ENCODE measurements at regions not wholly inside any gene's neighbourhood (a gene's known extent, or its start where the extent isn't known, plus 50 kb on each side); places are given as distances from the start of the nearest gene placed in this dataset.

DNA sequence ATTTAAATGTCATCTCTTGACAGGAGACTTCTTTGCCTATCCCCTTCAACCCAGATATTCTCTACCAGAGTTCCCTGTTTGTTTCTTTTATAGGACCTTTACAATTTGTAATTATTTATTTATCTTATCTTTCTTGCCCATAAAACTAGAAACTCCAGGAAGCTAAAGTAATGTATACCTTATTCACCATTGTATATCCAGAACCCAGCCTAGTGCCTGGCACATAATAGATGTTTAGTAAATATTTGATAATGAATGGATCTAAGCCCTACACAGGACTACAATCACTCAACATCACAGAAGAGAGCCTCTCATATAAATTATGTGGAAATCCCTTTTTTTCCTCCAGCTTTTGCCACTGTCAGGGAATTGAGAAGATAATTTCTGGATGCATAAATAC is 125.6 kb upstream of the CNOT2 start:
- TF ChIP-seq, protein P1, sequence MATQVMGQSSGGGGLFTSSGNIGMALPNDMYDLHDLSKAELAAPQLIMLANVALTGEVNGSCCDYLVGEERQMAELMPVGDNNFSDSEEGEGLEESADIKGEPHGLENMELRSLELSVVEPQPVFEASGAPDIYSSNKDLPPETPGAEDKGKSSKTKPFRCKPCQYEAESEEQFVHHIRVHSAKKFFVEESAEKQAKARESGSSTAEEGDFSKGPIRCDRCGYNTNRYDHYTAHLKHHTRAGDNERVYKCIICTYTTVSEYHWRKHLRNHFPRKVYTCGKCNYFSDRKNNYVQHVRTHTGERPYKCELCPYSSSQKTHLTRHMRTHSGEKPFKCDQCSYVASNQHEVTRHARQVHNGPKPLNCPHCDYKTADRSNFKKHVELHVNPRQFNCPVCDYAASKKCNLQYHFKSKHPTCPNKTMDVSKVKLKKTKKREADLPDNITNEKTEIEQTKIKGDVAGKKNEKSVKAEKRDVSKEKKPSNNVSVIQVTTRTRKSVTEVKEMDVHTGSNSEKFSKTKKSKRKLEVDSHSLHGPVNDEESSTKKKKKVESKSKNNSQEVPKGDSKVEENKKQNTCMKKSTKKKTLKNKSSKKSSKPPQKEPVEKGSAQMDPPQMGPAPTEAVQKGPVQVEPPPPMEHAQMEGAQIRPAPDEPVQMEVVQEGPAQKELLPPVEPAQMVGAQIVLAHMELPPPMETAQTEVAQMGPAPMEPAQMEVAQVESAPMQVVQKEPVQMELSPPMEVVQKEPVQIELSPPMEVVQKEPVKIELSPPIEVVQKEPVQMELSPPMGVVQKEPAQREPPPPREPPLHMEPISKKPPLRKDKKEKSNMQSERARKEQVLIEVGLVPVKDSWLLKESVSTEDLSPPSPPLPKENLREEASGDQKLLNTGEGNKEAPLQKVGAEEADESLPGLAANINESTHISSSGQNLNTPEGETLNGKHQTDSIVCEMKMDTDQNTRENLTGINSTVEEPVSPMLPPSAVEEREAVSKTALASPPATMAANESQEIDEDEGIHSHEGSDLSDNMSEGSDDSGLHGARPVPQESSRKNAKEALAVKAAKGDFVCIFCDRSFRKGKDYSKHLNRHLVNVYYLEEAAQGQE (IDR thresholded peaks at IDR 0.05; ENCODE audit: unreplicated experiment), result no peak
- TF ChIP-seq JUNB (IDR thresholded peaks at IDR 0.05; ENCODE audit: unreplicated experiment) (no peak), ZNF331 (CRISPR knock-in tag; IDR thresholded peaks at IDR 0.05; ENCODE audit: low read depth) (no peak), STAT1 (IDR thresholded peaks at IDR 0.05; ENCODE audit: unreplicated experiment) (no peak), NANOG (IDR thresholded peaks at IDR 0.05; ENCODE audit: borderline replicate concordance) (no peak), ZNF114 (CRISPR knock-in tag; IDR thresholded peaks at IDR 0.05) (no peak), POLR2AphosphoS5 (IDR thresholded peaks at IDR 0.05; ENCODE audit: low read depth) (no peak), CREB1 (CRISPR knock-in tag; IDR thresholded peaks at IDR 0.05; ENCODE audit: low read depth) (no peak), EZH2 (IDR thresholded peaks at IDR 0.05; ENCODE audit: low read depth, unreplicated experiment) (no peak), EZH2phosphoT487 (IDR thresholded peaks at IDR 0.05; ENCODE audit: unreplicated experiment) (no peak)
- TF ChIP-seq, protein P2, sequence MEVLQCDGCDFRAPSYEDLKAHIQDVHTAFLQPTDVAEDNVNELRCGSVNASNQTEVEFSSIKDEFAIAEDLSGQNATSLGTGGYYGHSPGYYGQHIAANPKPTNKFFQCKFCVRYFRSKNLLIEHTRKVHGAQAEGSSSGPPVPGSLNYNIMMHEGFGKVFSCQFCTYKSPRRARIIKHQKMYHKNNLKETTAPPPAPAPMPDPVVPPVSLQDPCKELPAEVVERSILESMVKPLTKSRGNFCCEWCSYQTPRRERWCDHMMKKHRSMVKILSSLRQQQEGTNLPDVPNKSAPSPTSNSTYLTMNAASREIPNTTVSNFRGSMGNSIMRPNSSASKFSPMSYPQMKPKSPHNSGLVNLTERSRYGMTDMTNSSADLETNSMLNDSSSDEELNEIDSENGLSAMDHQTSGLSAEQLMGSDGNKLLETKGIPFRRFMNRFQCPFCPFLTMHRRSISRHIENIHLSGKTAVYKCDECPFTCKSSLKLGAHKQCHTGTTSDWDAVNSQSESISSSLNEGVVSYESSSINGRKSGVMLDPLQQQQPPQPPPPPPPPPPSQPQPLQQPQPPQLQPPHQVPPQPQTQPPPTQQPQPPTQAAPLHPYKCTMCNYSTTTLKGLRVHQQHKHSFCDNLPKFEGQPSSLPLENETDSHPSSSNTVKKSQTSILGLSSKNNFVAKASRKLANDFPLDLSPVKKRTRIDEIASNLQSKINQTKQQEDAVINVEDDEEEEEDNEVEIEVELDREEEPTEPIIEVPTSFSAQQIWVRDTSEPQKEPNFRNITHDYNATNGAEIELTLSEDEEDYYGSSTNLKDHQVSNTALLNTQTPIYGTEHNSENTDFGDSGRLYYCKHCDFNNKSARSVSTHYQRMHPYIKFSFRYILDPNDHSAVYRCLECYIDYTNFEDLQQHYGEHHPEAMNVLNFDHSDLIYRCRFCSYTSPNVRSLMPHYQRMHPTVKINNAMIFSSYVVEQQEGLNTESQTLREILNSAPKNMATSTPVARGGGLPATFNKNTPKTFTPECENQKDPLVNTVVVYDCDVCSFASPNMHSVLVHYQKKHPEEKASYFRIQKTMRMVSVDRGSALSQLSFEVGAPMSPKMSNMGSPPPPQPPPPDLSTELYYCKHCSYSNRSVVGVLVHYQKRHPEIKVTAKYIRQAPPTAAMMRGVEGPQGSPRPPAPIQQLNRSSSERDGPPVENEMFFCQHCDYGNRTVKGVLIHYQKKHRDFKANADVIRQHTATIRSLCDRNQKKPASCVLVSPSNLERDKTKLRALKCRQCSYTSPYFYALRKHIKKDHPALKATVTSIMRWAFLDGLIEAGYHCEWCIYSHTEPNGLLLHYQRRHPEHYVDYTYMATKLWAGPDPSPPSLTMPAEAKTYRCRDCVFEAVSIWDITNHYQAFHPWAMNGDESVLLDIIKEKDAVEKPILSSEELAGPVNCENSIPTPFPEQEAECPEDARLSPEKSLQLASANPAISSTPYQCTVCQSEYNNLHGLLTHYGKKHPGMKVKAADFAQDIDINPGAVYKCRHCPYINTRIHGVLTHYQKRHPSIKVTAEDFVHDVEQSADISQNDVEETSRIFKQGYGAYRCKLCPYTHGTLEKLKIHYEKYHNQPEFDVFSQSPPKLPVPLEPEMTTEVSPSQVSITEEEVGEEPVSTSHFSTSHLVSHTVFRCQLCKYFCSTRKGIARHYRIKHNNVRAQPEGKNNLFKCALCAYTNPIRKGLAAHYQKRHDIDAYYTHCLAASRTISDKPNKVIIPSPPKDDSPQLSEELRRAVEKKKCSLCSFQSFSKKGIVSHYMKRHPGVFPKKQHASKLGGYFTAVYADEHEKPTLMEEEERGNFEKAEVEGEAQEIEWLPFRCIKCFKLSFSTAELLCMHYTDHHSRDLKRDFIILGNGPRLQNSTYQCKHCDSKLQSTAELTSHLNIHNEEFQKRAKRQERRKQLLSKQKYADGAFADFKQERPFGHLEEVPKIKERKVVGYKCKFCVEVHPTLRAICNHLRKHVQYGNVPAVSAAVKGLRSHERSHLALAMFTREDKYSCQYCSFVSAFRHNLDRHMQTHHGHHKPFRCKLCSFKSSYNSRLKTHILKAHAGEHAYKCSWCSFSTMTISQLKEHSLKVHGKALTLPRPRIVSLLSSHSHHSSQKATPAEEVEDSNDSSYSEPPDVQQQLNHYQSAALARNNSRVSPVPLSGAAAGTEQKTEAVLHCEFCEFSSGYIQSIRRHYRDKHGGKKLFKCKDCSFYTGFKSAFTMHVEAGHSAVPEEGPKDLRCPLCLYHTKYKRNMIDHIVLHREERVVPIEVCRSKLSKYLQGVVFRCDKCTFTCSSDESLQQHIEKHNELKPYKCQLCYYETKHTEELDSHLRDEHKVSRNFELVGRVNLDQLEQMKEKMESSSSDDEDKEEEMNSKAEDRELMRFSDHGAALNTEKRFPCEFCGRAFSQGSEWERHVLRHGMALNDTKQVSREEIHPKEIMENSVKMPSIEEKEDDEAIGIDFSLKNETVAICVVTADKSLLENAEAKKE (CRISPR knock-in tag; IDR thresholded peaks at IDR 0.05), result no peak
- TF ChIP-seq, protein P3, sequence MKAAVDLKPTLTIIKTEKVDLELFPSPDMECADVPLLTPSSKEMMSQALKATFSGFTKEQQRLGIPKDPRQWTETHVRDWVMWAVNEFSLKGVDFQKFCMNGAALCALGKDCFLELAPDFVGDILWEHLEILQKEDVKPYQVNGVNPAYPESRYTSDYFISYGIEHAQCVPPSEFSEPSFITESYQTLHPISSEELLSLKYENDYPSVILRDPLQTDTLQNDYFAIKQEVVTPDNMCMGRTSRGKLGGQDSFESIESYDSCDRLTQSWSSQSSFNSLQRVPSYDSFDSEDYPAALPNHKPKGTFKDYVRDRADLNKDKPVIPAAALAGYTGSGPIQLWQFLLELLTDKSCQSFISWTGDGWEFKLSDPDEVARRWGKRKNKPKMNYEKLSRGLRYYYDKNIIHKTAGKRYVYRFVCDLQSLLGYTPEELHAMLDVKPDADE (IDR thresholded peaks at IDR 0.05), result no peak
- TF ChIP-seq, protein P4, sequence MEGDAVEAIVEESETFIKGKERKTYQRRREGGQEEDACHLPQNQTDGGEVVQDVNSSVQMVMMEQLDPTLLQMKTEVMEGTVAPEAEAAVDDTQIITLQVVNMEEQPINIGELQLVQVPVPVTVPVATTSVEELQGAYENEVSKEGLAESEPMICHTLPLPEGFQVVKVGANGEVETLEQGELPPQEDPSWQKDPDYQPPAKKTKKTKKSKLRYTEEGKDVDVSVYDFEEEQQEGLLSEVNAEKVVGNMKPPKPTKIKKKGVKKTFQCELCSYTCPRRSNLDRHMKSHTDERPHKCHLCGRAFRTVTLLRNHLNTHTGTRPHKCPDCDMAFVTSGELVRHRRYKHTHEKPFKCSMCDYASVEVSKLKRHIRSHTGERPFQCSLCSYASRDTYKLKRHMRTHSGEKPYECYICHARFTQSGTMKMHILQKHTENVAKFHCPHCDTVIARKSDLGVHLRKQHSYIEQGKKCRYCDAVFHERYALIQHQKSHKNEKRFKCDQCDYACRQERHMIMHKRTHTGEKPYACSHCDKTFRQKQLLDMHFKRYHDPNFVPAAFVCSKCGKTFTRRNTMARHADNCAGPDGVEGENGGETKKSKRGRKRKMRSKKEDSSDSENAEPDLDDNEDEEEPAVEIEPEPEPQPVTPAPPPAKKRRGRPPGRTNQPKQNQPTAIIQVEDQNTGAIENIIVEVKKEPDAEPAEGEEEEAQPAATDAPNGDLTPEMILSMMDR (conservative IDR thresholded peaks at IDR 0.05; ENCODE audit: low read depth in 2 of 2), result no peak
- Histone ChIP-seq H3K27ac (ENCODE audit: low read depth) (no peak overlapping the region), H3K4me2 (no peak overlapping the region), H2AFZ (no peak overlapping the region), H4K20me1 (replicated peaks; ENCODE audit: insufficient read depth) (no peaks in the 10 kb centered on the region), H3F3A (replicated peaks; ENCODE audit: low read depth) (no peaks in the 10 kb centered on the region), H3K36me3 (ENCODE audit: insufficient read depth) (no peaks in the 10 kb centered on the region), H3K4me3 (no peak overlapping the region), H3K4me1 (ENCODE audit: insufficient read depth) (no peaks in the 10 kb centered on the region), H3K27me3 (ENCODE audit: insufficient read depth) (no peaks in the 10 kb centered on the region), H3K79me2 (replicated peaks; ENCODE audit: insufficient read depth) (no peaks in the 10 kb centered on the region), H3K9me2 (ENCODE audit: insufficient read depth) (no peaks in the 10 kb centered on the region)
- H3K36me3 Mint-ChIP-seq (ENCODE audit: low read depth), result no peaks in the 10 kb centered on the region; the same call in 2 of the 3 replicates
- DNase-seq (ENCODE audit: low spot score) (no peak), ATAC-seq (no peak)
- no peaks in the 10 kb centered on the region for H3K9me3 Mint-ChIP-seq
- H3K27me3 Mint-ChIP-seq (ENCODE audit: insufficient read depth, low read depth, poor library complexity), result no peaks in the 10 kb centered on the region
- no peak overlapping the region for H3K27ac Mint-ChIP-seq
- H3K4me3 Mint-ChIP-seq, result no peak overlapping the region
- H3K4me1 Mint-ChIP-seq, result no peaks in the 10 kb centered on the region
